Stimulated activated CD4-positive, alpha-beta T cell treated with anti-CD3 and anti-CD28 coated beads, Interleukin-1b, Interleukin-23, amount 100 ng/mL, for 24 hours (primary cell): ENCODE measurements at regions not wholly inside any gene's neighbourhood (a gene's known extent, or its start where the extent isn't known, plus 50 kb on each side); places are given as distances from the start of the nearest gene placed in this dataset.
"Not testable (repeated sequence)": the region's sequence is repeated elsewhere in the genome, so short reads cannot be mapped to it uniquely, and the experiment has no call there.

ENCODE experiments used
- DNase-seq, 4 experiments: peaks; one replicate each; pipeline ENCODE4 v3.0.0-alpha.2; 2020; ENCODE audit warnings: low read depth in 4 of 4, low spot score in 1 of 4

GRCh38 chr3:159340877-159341500 lies 539.1 kb downstream of the MFSD1 start:
- no peak for DNase-seq

GRCh38 chr3:159346271-159346903 lies 544.5 kb downstream of the MFSD1 start:
- no peak for DNase-seq

DNA sequence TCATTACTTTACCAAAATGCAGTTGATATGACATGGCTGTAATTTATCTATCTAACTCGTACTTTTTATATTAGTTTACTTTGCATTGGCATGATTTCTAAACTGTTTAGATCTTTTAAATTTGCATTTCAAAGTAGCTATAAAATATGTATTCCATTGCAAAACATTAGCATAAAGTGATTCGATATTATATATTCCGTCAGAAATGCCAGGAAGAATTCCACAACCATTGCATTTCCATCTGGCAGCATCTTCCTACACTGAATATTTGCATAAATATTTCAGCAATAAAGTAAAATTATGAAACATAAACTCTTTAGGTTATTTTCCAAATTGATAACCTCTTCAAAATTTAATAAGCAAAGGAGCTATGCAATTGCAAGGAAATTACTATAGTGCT lies 546.6 kb downstream of the MFSD1 start:
- no peak for DNase-seq

GRCh38 chr3:159356606-159357005 lies 554.8 kb downstream of the MFSD1 start:
- no peak for DNase-seq

- no peak for DNase-seq
Measured at GRCh38 chr3:159364511-159364910, 562.7 kb downstream of the MFSD1 start.

- no peak for DNase-seq
Measured at GRCh38 chr3:159366476-159366875, 564.6 kb downstream of the MFSD1 start.

GRCh38 chr3:159371961-159372360 lies 570.1 kb downstream of the MFSD1 start:
- DNase-seq = no peak

GRCh38 chr3:159378396-159379194 lies 576.7 kb downstream of the MFSD1 start:
- no peak for DNase-seq

DNA sequence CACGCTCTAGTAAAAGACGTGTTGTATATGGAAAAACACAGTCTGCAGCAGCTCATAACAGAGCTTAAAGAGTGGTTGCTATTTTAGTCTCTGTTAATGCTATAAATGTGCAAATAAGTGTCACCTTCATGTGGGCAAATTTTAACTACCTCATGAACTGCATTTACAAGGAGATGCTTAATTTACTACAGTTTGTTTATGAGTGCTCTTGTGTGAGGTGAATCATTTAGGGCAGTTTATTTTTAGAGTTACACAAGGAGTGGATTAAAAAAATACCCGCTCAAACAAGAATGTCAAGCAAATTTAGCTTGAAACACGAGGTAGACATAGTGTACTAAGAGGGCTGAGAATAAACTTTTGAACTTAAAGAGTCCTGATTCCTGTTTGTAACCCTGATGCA lies 579.0 kb downstream of the MFSD1 start:
- DNase-seq = no peak

DNA sequence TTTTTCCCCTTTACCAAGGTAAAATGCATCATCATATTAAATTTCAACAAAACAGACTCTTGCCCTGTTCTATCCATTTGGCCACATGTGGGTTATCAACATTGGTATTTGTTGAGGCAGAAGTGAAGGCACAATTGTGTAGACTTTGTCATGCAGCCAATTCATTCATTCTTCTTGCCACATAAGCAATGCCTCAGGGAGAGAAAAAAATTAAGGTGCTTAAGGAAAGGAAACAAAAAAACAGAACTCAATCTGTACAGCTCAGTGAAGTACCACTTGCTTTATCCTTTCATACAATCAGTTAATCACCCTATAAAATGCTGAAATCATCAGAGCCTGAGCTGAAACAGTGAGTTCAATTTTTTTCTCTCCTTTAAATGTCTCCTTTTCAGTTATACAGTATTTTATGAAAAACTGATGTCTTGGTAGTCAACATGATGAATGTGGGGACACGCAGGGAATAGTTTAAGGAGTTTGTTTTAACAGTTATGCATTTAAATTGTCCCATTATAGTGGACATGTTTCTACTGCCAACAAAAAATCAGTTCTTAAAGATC lies 588.9 kb downstream of the MFSD1 start:
- DNase-seq = no peak

DNA sequence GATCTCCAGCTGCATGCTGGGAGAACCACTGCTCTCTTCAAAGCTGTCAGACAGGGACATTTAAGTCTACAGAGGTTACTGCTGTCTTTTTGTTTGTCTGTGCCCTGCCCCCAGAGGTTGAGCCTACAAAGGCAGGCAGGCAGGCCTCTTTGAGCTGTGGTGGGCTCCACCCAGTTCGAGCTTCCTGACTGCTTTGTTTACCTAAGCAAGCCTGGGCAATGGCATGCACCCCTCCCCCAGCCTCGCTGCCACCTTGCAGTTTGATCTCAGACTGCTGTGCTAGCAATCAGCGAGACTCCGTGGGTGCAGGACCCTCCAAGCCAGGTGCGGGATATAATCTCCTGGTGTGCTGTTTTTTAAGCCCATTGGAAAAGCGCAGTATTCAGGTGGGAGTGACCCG lies 591.0 kb upstream of the IL12A start:
- not testable (repeated sequence) for DNase-seq

DNA sequence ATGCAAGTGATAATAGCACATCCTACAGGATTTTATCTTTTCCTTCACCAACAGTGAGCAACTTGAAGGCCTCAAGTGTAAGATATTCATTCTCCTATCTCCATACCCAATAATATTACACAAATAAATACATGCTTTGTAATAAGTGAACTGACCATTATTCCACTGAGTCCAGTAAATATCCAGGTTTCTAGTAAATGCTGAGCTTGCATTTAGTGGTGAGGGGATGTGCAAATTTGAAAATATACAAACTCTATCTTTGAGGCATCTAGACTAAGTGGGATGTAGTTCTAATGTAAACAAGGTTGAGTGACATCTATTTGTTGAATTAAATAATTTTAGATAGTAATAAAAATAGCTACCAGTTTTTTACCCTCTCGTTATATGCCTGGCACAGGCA lies 587.6 kb upstream of the IL12A start:
- DNase-seq = no peak

- not testable (repeated sequence) for DNase-seq
Measured at GRCh38 chr3:159409711-159410110, 578.9 kb upstream of the IL12A start.

DNA sequence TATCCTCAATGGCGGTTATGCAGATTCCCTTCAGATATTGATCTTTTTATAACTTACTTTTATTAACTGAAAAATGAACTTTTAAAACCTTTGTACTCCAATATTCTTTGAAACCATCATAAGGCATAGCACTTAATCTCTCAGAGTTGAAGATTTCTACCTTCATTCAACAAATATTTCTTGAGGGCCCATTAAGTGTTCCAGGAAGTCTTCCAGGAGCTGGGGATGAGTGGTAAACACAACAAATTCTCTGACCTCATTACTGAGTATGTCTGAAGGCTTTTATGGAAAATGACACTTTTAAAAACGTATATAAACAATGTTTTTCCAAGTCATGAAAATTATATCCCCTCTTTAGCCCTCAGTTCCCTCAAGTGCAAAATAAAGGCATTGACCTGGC lies 575.3 kb upstream of the IL12A start:
- no peak for DNase-seq

- no peak for DNase-seq
Measured at GRCh38 chr3:159416856-159417255, 571.8 kb upstream of the IL12A start.

DNA sequence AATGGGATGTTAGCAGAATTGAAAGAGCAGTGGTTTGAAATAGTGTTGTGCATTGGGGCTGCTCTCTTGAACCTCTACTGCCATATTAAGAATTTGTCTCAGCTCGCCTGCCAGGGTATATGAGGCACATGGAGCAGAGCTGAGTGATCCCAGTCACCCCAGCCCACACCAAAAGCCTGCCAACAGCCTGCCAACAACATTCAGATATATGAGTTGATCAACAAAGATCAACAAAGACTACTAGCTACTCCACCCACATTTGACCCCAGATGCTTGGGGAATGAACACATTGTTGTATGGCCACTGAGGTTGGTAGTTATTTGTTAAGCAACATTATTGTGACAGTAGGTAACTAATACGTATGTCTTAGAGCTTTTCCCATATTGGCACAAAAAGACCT lies 570.9 kb upstream of the IL12A start:
- no peak for DNase-seq

DNA sequence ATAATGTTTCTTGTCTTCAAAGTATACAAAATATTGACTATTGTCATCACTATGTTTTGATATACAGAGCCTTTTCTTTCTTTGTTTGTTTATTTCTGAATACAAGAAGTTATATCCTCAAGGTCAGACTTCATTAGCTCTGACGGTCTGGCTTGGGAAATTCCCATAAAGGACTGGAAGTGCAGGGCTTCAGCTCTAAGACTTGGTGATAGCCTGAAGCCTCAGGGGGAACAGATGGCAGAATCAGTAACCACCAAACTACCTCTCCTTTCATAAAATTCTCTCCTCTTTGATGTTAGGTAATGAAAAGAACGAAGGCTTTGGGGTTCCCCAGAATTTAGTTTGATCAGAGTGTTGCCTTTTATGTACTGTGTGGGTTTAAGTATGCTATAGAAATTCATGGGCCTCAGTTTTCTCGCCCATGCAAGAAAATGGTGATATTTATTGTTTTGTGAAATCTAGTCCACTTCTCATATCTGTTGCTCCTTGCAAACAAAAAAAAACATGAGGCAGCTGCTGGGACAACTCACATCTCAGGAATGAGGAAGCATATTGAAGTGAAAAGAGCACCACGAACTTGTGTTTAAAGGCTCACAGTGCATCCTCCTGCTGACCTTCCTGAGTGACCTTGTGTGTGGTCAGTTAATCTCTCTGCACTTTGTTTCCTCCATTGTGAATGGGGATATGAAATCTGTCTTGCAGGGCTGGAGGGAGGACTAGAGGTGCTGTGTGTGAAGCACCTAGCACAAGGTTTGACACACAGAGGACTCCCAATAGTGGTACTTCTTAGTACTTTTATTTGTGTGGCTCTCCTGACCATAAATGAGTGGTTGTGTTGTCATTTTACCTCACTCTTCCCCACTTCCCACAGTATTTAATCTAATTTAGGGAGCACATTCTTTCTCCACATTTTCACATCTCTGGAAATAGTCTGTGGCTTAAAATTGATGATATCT lies 569.8 kb upstream of the IL12A start:
- no peak for DNase-seq

DNA sequence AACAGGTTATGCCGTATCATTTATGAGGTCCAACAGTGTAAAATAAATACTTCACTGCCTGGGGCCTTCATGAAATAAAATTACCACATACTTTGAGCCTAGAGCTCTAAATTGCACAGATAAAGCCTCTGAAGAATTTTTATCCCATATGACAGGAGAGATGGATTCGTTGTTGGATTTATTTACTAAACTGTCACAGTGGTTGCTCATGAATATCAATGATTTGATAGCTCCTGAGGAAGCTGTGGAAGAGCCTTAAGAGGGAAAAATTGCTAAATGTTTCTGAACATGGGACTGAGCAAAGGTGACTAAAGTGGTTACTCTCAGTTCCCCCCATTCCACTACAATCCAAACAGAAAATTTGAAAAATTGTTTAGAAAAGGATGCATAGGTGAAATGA lies 558.9 kb upstream of the IL12A start:
- DNase-seq = no peak

GRCh38 chr3:159432682-159433340 lies 555.8 kb upstream of the IL12A start:
- no peak for DNase-seq

DNA sequence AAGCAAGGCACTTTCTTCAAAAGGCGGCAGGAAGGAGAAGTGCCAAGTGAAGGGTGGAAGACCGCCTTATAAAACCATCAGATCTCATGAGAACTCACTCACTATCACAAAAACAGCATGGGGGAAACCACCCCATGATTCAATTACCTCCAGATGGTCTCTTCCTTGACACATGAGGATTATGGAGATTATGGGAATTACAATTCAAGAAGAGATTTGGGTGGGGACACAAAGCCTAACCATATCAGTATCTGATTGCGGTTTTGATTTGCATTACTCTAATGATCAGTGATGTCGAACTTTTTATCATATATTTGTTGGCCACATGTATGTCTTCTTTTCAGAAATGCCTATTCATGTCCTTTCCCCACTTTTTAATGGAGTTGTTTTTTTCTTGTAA lies 549.3 kb upstream of the IL12A start:
- DNase-seq = no peak
